Epidermal melanocyte (primary cell): ENCODE measurements at regions not wholly inside any gene's neighbourhood (a gene's known extent, or its start where the extent isn't known, plus 50 kb on each side); places are given as distances from the start of the nearest gene placed in this dataset.

ENCODE experiments used
- DNase-seq: peaks from one replicate; pipeline ENCODE4 v3.0.0; 2011; ENCODE audit warnings: low spot score; ENCODE audit not compliant: insufficient read length

GRCh38 chr2:790081-790480, 112.9 kb upstream of the TMEM18 start:
- DNase-seq, result no peak

- DNase-seq, result no peak
Measured at GRCh38 chr2:789529-789928, 112.3 kb upstream of the TMEM18 start.

GRCh38 chr2:788227-789032, 111.2 kb upstream of the TMEM18 start:
- DNase-seq, result no peak

GRCh38 chr2:784753-785152, 107.5 kb upstream of the TMEM18 start:
- DNase-seq, result no peak

GRCh38 chr2:780581-780980, 103.4 kb upstream of the TMEM18 start:
- DNase-seq, result no peak

- DNase-seq, result no peak
Measured at GRCh38 chr2:780002-780401, 102.8 kb upstream of the TMEM18 start.

GRCh38 chr2:778731-779350, 101.6 kb upstream of the TMEM18 start:
- DNase-seq, result no peak

- no peak for DNase-seq
Measured at GRCh38 chr2:777546-777945, 100.3 kb upstream of the TMEM18 start.

- DNase-seq, result no peak
Measured at GRCh38 chr2:777051-777450, 99.8 kb upstream of the TMEM18 start.

- no peak for DNase-seq
Measured at GRCh38 chr2:776487-776886, 99.3 kb upstream of the TMEM18 start.

GRCh38 chr2:776038-776437, 98.8 kb upstream of the TMEM18 start:
- no peak for DNase-seq

- no peak for DNase-seq
Measured at GRCh38 chr2:774436-774835, 97.2 kb upstream of the TMEM18 start.

GRCh38 chr2:773256-774160, 96.3 kb upstream of the TMEM18 start:
- DNase-seq, result no peak

- DNase-seq, result no peak
Measured at GRCh38 chr2:771538-771937, 94.3 kb upstream of the TMEM18 start.

GRCh38 chr2:770776-771175, 93.6 kb upstream of the TMEM18 start:
- DNase-seq, result no peak

- DNase-seq, result no peak
Measured at GRCh38 chr2:769771-770170, 92.6 kb upstream of the TMEM18 start.

- no peak for DNase-seq
Measured at GRCh38 chr2:768451-768850, 91.2 kb upstream of the TMEM18 start.

- DNase-seq, result no peak
Measured at GRCh38 chr2:767944-768343, 90.7 kb upstream of the TMEM18 start.

- DNase-seq, result no peak
Measured at GRCh38 chr2:767440-767839, 90.2 kb upstream of the TMEM18 start.

- DNase-seq, result no peak
Measured at GRCh38 chr2:766255-766654, 89.0 kb upstream of the TMEM18 start.

GRCh38 chr2:765369-765768, 88.2 kb upstream of the TMEM18 start:
- DNase-seq, result no peak
